HG03045 (cell line): ENCODE measurements at regions not wholly inside any gene's neighbourhood (a gene's known extent, or its start where the extent isn't known, plus 50 kb on each side); places are given as distances from the start of the nearest gene placed in this dataset.

Experiments used
- ATAC-seq: cut with Tn5 transposase; IDR thresholded peaks from one replicate; pipeline ENCODE4 v1.9.1; 2021; ENCODE audit warnings: mild to moderate bottlenecking, moderate library complexity; ENCODE audit not compliant: unreplicated experiment

DNA sequence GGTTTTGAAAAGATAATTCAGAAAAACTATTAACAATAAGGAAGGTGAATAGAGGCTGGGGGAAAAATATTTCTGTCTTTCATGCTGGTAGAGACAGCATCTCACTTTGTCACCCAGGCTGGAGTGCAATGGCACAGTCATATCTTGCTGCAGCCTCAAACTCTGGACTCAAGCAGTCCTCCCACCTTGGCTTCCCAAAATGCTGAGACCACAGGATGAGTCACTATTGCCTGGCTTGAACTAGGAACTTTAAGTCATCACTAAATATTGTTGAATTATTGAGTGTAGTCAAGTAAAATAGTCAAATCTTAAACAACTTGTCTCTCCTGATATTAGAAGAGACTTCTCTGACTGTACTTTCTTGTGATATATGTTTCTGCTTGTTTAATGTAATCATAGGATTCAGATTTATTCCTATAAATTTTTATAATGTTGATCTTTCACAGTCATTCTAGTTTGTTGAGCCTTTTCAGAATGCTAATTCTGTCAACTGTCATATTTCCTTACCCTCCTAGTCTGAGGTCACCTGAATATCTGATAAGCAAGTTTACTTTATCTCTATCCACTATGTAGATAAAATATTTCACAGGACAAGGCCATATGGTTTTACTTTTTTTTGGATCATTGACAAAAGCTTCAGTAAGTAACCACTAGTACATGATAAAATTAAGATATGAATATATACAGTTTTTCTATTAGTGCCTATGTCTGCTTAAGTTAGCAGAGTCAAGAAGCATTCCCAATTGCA is 1696.5 kb downstream of the MAT2B start:
- no peak for ATAC-seq

DNA sequence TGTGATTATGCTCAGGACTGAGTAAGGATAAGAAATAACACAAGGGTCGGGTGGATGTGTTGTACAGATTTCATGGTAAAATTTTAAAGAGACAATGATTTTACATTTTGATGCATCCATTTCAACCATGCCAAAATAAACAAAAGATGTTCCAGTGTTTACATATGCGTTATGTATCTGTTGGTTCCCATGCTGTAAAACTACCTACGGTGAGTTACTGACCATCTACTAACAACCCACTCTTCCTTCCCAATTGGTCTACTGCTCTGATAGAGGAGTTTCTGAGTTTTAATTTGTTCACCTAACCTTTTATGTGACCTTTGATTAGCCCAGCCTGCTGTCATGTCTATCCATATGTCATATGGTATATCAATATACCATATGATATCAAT is 1697.1 kb downstream of the MAT2B start:
- no peak for ATAC-seq

DNA sequence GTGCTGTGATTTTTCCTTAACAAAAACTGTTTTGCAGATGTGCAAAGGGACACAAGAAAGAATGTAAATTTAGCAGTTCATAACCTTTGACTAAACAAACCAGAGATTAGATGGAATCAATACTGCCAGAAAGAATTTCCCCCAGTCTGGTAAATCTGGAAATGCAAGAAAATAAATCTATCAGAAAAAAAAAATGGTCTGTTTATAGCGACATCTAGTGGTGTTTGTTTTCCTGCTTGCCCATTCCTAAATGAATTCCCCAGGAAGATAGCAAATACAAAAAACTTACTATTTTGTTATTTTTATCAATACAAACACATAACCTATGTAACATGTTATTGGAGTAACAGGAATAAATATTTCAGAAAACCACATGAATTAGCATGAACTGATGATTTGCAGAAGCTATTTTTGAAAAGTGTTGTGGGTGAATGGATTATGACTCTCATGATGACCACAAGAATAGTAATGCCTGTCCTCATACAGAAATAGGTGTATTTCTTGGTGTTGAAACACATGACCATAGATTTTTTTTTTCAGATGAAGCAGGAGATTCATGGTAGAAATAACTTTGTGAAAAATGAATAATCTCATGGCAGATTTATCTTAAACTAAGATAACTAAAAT is 1703.8 kb downstream of the MAT2B start:
- no peak for ATAC-seq

DNA sequence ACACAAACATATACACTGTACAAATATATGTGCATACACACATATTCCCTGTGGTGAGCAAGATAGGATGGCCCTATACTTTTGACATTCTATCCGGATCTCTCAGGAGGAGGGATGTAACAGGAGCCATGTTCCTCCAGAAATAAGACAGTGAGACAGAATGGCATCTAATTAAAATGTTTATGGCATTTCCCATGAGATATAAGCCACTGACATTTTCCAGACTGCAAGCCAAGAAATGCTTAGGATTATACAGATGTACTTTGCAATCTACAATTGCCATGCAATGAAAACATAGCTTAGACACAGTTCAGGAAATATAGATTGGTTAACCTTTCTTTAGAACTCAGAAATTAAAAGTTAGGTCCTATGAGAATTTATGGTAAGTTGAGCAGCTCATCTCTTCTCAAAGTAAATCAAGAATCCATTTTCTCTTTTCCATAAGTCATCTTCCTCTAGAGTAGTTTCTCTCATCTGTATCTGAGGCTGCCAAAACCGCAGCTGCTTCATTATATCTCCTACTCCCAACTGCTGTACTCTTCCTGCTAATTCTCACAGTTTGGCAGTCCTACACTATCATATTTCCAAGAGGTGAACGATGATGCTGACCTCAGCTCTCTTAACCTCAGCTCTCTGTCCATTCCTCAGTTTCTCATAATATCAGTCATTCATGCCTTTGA is 1719.1 kb downstream of the MAT2B start:
- ATAC-seq = no peak

GRCh38 chr5:165227515-165227914 is 1722.1 kb downstream of the MAT2B start:
- ATAC-seq = no peak

GRCh38 chr5:165228184-165228583 is 1722.8 kb downstream of the MAT2B start:
- no peak for ATAC-seq

DNA sequence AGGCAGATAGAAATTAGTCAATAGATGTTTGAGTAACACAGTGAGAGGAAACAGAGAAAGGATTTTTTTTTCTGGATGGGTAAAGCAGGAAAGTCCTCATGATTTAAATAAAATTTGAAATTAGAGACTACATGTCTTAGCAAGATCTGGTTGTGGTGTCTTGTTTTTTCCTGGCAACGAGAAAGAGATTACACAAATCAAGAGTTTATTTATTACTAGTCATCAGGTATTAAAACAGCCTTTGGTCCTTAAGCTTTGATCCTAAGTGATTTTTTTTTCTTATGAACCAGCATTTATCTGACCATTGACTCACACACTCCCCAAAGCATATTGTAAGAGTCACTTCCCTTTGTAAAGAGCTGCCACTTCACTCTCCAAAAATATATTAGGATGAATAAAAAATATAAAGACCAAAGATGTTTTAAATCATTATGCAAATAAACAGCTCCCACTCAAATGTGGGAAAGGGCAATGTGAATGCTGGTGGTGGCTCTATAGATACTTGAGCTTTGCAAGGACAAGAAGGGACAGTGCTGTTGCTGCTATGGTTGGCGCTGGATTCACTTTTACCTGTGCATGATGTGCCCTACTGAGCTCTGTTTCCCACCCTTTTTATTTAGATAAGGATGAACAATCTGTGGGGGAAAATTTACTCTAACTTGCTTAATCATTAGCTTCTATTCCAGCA is 1726.5 kb downstream of the MAT2B start:
- ATAC-seq = no peak

- no peak for ATAC-seq
Measured at GRCh38 chr5:165232509-165233028, 1727.2 kb downstream of the MAT2B start.

GRCh38 chr5:165241811-165242210 is 1736.4 kb downstream of the MAT2B start:
- ATAC-seq = no peak

- ATAC-seq = no peak
Measured at GRCh38 chr5:165242646-165243045, 1737.2 kb downstream of the MAT2B start.

DNA sequence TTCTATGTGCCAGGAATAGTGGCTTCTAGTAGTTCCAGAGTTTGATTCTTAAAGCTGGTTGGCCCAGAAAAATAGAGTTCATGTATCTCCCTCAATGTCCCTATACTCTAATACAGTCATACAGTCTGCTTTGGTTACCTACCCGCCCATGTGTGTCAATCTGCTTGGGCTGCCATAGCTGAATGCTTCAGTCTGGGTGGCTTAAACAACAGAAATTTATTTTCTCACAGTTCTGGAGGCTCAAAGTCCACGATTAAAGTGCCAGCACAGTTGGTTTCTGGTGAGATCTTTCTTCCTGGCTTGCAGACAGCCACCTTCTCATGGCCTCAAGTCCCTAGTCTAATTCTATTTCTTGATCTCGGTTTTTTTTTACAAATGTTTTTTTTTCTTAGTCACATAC is 1739.0 kb downstream of the MAT2B start:
- ATAC-seq = no peak

DNA sequence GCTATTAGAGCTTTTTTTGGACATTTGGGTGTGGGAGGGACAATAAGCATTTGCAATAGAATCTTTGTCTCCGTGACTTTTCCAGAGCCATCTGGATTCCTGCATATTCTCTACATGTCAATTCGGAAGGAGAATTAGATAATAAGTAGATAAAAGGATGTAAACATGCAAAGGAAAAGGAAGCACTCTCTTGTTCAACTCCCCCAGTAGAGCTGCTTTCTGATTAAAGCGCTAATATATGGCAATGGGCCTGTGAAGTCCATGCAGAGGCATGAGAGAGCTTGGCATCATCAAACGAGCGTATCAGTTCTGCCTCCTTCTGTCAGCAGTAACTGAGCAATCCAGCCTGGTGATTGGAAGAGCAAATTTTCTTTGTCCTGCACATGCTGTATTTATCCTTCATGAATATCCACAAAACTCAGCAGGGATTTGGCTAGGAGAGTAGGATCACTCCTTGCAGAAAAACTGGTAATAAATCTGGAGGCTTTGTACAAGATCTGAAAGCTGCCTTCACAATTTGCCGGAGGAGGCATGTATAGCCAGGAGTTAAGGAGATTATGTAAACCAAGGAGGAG is 1752.9 kb downstream of the MAT2B start:
- ATAC-seq = no peak

- no peak for ATAC-seq
Measured at GRCh38 chr5:165260426-165260825, 1755.0 kb downstream of the MAT2B start.

GRCh38 chr5:165263536-165263935 is 1758.1 kb downstream of the MAT2B start:
- no peak for ATAC-seq

DNA sequence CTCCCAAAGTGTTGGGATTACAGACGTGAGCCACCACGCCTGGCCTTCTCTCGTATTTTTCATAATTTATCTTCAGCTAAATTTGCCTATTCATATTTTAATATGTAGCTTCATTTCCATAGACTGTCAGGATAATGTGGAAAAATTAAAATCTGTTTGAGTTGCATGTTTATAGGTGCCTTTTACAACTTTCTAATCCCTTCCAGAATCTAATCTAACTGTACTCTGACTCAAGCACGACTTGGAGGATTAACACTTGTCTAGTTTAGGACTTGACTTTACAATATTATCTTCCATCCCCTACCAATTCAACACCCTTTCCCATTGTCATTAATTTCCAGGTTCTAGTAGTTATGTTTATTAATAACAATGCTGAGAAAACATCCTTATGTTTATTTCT is 1761.5 kb downstream of the MAT2B start:
- ATAC-seq = no peak

DNA sequence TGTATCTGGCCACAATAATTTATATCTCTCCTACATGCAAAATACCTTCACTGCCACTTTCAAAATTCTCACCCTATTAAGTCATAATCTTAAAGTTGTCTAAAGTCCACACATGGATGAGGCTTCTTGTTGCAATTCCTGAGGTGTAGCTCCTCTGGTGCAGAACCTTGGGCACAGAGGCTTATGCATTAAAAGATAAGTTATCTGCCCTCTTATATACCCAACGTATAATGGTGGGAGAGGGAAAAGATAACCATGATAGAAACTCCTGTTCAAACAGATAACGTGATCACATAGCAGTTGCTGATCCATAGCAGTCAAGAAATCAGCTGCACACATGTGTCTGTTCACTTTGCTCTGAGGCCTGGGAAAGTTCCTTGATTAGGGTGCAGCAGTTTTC is 1767.0 kb downstream of the MAT2B start:
- no peak for ATAC-seq

GRCh38 chr5:165277661-165278060 is 1772.2 kb downstream of the MAT2B start:
- no peak for ATAC-seq

DNA sequence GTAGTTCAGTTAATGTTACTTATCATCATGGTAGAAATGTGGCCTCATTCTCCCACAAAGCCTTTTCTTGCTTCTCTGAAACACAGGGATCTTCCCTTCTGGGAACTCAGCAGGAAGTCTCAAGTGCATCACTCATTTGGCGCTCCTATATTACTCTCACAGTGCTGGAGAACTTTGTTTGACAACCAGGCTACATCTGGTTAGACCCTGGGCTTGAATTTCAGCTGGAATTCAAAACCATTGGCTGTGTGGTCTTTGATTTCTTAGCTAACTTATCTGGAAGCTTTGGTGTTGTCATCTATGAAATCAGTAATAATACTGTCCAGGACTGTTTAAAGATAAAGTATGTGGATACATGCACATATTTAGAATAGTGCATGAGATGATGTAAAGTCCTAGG is 1777.1 kb downstream of the MAT2B start:
- no peak for ATAC-seq

GRCh38 chr5:165286692-165287091 is 1781.3 kb downstream of the MAT2B start:
- no peak for ATAC-seq

DNA sequence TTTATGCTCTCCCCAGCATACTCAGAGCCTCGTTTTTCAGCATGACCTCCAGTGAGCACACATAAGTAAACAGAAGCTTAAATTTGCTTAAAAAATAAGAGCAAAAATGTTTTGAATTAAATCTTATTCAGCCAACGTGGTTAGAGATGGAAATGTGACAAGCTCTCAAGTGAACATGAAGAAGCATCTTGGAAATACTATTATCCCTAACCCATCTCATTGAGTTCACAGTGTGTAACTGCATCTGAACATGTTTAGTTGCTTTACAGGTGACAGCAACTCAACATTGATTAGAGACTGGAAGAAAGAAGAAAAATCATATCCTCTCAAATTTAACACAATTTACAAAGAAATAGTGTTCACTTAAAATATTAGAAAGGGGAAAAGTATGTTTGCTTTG is 1785.1 kb downstream of the MAT2B start:
- no peak for ATAC-seq
